Fibroblast of lung (primary cell): ENCODE measurements at regions not wholly inside any gene's neighbourhood (a gene's known extent, or its start where the extent isn't known, plus 50 kb on each side); places are given as distances from the start of the nearest gene placed in this dataset.

Experiments used
- DNase-seq, 2 donors: peaks; one replicate each; pipeline versions ENCODE4 v3.0.0 to v3.0.0-alpha.2; 2010; ENCODE audit warnings: low read depth in 2 of 2
- H2AFZ ChIP-seq: 2 replicates; pipeline ENCODE4 v1.5.1; 2012; ENCODE audit warnings: low read length, control low read depth, inconsistent platforms
- H3K27ac ChIP-seq: 2 replicates; pipeline ENCODE4 v1.5.1; 2011; ENCODE audit warnings: low read length, control low read depth; ENCODE audit not compliant: insufficient read depth
- H3K27me3 ChIP-seq: 2 replicates; pipeline ENCODE4 v1.5.1; 2011; ENCODE audit warnings: mild to moderate bottlenecking, low read length; ENCODE audit not compliant: control insufficient read depth, insufficient read depth
- H3K36me3 ChIP-seq: 2 replicates; pipeline ENCODE4 v1.5.1; 2011; ENCODE audit warnings: low read length; ENCODE audit not compliant: control insufficient read depth, insufficient read depth
- H3K4me1 ChIP-seq: 2 replicates; pipeline ENCODE4 v1.5.1; 2011; ENCODE audit warnings: low read length; ENCODE audit not compliant: control insufficient read depth, insufficient read depth; ENCODE audit errors: extremely low read depth
- H3K4me2 ChIP-seq: 2 replicates; pipeline ENCODE4 v1.5.1; 2011; ENCODE audit warnings: low read length, control low read depth; ENCODE audit not compliant: insufficient read depth; ENCODE audit errors: extremely low read depth
- H3K4me3 ChIP-seq, 4 experiments: fragments of 200-600 bp in 1 of 4; sonication (generic) in 1 of 4; replicated peaks in 1 of 4; 2 replicates each; pipeline ENCODE4 v1.5.1; 2011 to 2016; ENCODE audit warnings: low read length in 4 of 4, low read depth in 3 of 4, mild to moderate bottlenecking in 3 of 4, control low read depth in 2 of 4, inconsistent platforms in 1 of 4, mixed read lengths in 1 of 4; ENCODE audit not compliant: insufficient read depth in 1 of 4; ENCODE audit errors: control extremely low read depth in 1 of 4
- H3K79me2 ChIP-seq: 2 replicates; pipeline ENCODE4 v1.5.1; 2012; ENCODE audit warnings: mild to moderate bottlenecking, low read length, inconsistent platforms; ENCODE audit not compliant: control insufficient read depth, insufficient read depth
- H3K9ac ChIP-seq: 2 replicates; pipeline ENCODE4 v1.5.1; 2011; ENCODE audit warnings: mild to moderate bottlenecking, low read length, control low read depth; ENCODE audit not compliant: insufficient read depth
- H3K9me3 ChIP-seq: 2 replicates; pipeline ENCODE4 v1.5.1; 2012; ENCODE audit warnings: low read depth, low read length; ENCODE audit not compliant: control insufficient read depth, insufficient read depth
- H4K20me1 ChIP-seq: 2 replicates; pipeline ENCODE4 v1.5.1; 2011; ENCODE audit warnings: low read length; ENCODE audit not compliant: control insufficient read depth, insufficient read depth; ENCODE audit errors: extremely low read depth
- CTCF ChIP-seq, 2 donors: IDR thresholded peaks in 1 of 2; conservative IDR thresholded peaks in 1 of 2; 1 replicate in 1 of 2; 2 replicates in 1 of 2; pipeline ENCODE4 v1.5.1; 2011 to 2012; ENCODE audit warnings: low read length in 2 of 2, control low read depth in 1 of 2, inconsistent platforms in 1 of 2, low read depth in 1 of 2, mild to moderate bottlenecking in 1 of 2
- EZH2 ChIP-seq: IDR thresholded peaks from 2 replicates; pipeline ENCODE4 v1.5.1; 2012; ENCODE audit warnings: low read length, control low read depth, mild to moderate bottlenecking; ENCODE audit errors: missing control alignments

DNA sequence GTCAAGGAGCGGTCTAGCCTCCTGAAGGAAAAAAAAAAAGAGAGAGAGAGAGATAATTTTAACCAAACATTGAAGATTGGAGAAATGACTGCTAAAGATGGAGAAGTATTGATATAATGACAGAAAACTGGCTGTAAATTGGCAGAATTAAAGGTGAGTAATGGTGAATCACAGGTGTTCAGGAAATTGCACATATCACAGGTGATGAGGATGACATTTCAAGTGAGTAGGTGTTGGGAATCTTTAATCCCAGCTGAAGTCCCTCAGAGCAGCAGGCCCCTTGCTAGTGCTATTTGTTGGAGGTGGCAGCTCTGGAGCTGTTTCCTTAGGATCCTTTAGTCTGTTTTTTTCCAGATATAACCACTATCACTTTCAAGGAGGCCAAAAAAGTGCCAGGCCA is 678.4 kb upstream of the VRK2 start:
- TF ChIP-seq CTCF (conservative IDR thresholded peaks at IDR 0.05 in 1 of 2, IDR thresholded peaks at IDR 0.05 in 1 of 2; ENCODE audit: low read depth in 1 of 2, low read length in 2 of 2), result no peak
- no peak for TF ChIP-seq EZH2

GRCh38 chr2:57370882-57371585 is 675.6 kb upstream of the VRK2 start:
- Histone ChIP-seq H3K4me1 (no peaks in the 10 kb centered on the region), H3K9me3 (no peaks in the 10 kb centered on the region), H3K4me3 (no peak overlapping the region), H3K27ac (no peak overlapping the region), H3K4me2 (no peak overlapping the region), H3K9ac (no peak overlapping the region), H3K27me3 (no peaks in the 10 kb centered on the region), H4K20me1 (no peaks in the 10 kb centered on the region), H3K36me3 (no peaks in the 10 kb centered on the region), H3K79me2 (no peaks in the 10 kb centered on the region), H2AFZ (no peak overlapping the region)
- peak in 1 of 2 donors; percentile 11 for DNase-seq
- no peak for TF ChIP-seq EZH2
- no peak for TF ChIP-seq CTCF (conservative IDR thresholded peaks at IDR 0.05 in 1 of 2, IDR thresholded peaks at IDR 0.05 in 1 of 2; ENCODE audit: low read depth in 1 of 2, low read length in 2 of 2)

More for the DNA sequence above, 678.4 kb upstream of the VRK2 start:
- Histone ChIP-seq H3K4me3 (no peak overlapping the region), H3K27me3 (no peaks in the 10 kb centered on the region), H3K9ac (no peak overlapping the region), H2AFZ (no peak overlapping the region), H3K4me1 (no peaks in the 10 kb centered on the region), H3K79me2 (no peaks in the 10 kb centered on the region), H3K36me3 (no peaks in the 10 kb centered on the region), H3K4me2 (no peak overlapping the region), H3K27ac (no peak overlapping the region), H4K20me1 (no peaks in the 10 kb centered on the region), H3K9me3 (no peaks in the 10 kb centered on the region)
- no peak for DNase-seq

DNA sequence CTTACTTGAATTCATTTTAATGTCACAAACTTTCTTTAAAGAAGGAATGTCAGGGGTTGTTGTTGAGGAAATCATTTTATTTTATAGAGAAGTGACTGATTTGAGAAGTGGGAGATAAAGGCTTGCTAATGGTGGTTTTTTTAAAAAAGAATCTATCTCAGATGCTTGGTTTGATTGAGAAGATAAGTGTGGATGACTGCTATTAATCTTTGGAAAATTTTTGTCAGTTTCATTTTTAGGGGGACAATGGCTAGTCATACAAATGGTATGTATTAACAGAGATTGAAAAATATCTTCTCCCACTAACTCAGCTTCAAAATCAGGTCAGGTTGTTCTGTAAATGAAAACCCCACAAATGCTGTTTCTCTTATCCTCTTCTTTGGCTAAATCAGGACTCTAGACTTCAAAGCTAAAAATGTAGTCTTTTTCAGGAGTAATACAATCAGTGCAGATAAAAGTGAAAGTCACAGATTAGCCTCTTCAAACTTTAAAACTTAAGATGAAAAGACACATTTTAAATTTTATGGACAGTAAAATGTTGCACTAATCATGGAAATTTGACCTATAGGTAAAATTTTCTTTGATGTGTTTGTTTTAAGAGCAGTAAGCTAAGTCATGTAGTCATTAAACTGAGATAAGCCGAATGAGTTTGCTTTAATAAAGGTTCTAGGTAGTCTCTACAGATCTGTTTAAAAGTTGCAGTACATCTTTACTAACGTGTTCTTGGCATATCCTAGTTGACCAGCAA is 674.2 kb upstream of the VRK2 start:
- Histone ChIP-seq H3K27me3 (no peaks in the 10 kb centered on the region), H3K36me3 (no peaks in the 10 kb centered on the region), H3K4me2 (no peak overlapping the region), H3K9me3 (no peaks in the 10 kb centered on the region), H3K4me3 (no peak overlapping the region), H3K79me2 (no peaks in the 10 kb centered on the region), H3K4me1 (no peaks in the 10 kb centered on the region), H3K9ac (no peak overlapping the region), H2AFZ (no peak overlapping the region), H3K27ac (no peak overlapping the region), H4K20me1 (no peaks in the 10 kb centered on the region)
- TF ChIP-seq EZH2 (no peak), CTCF (conservative IDR thresholded peaks at IDR 0.05 in 1 of 2, IDR thresholded peaks at IDR 0.05 in 1 of 2; ENCODE audit: low read depth in 1 of 2, low read length in 2 of 2) (no peak)
- DNase-seq, result no peak
